ENCODE measurements at regions not wholly inside any gene's neighbourhood (a gene's known extent, or its start where the extent isn't known, plus 50 kb on each side); places are given as distances from the start of the nearest gene placed in this dataset.

GRCh38 chr3:26229801-26230200 lies 392.8 kb upstream of the LRRC3B start:
- TF ChIP-seq CTCF (IDR thresholded peaks at IDR 0.05; ENCODE audit: low read depth, low read length): no peak
- no peak for TF ChIP-seq EZH2phosphoT487 (IDR thresholded peaks at IDR 0.05; ENCODE audit: low read depth)

Data from OCI-LY3 (cell line).